Tibial artery (tissue), 4 donors: ENCODE measurements at regions not wholly inside any gene's neighbourhood (a gene's known extent, or its start where the extent isn't known, plus 50 kb on each side); places are given as distances from the start of the nearest gene placed in this dataset.

Experiments
- DNase-seq, 2 donors: peaks; one replicate each; pipeline ENCODE4 v3.0.0-alpha.2; 2019
- H3K27ac ChIP-seq, 2 donors: fragments of 200-600 bp; sonication (generic) in 1 of 2; 1 replicate in 1 of 2; 2 replicates in 1 of 2; pipeline ENCODE4 v1.5.1; 2018 to 2019; ENCODE audit warnings: mild to moderate bottlenecking in 1 of 2
- H3K27me3 ChIP-seq, 2 donors: fragments of 200-600 bp; sonication (generic) in 1 of 2; one replicate each; pipeline versions ENCODE4 v1.5.1 to v1.6.0; 2016 to 2019
- H3K36me3 ChIP-seq, 3 donors: fragments of 200-600 bp; sonication (generic) in 2 of 3; one replicate each; pipeline ENCODE4 v1.5.1; 2016 to 2019; ENCODE audit warnings: mild to moderate bottlenecking in 2 of 3
- H3K4me1 ChIP-seq, 4 donors: fragments of 200-600 bp; sonication (generic) in 2 of 4; 1 replicate in 3 of 4; 2 replicates in 1 of 4; pipeline ENCODE4 v1.5.1; 2016 to 2019
- H3K4me3 ChIP-seq, 2 donors: fragments of 200-600 bp; sonication (generic) in 1 of 2; 1 replicate in 1 of 2; 2 replicates in 1 of 2; pipeline ENCODE4 v1.5.1; 2018 to 2019; ENCODE audit warnings: mild to moderate bottlenecking in 2 of 2
- H3K9me3 ChIP-seq, 3 donors: fragments of 200-600 bp; sonication (generic) in 1 of 3; one replicate each; pipeline ENCODE4 v1.5.1; 2016 to 2019
- CTCF ChIP-seq, 2 experiments: fragments of 200-600 bp in 1 of 2; fragments of 450-650 bp in 1 of 2; IDR thresholded peaks; one replicate each; pipeline ENCODE4 v1.5.1; 2017 to 2019; ENCODE audit warnings: antibody characterized with exemption in 2 of 2, mild to moderate bottlenecking in 1 of 2, moderate library complexity in 1 of 2
- intact Hi-C: fragments of 100-400 bp; cut with DNase I; formaldehyde crosslinking; loops from one replicate; pipeline ENCODE4 v1.15.0; 2023; ENCODE audit warnings: low total_unique reads

- no peaks in the 10 kb centered on the region for H3K36me3 ChIP-seq
- no peaks in the 10 kb centered on the region for H3K9me3 ChIP-seq
- intact Hi-C loops: no loop called here
- H3K4me1 ChIP-seq: peaks cover 0 to 25% (median 14%) of the 10 kb centered on the region in 4 donors
- TF ChIP-seq CTCF (IDR thresholded peaks at IDR 0.05): no peak
- no peak for DNase-seq
- H3K27ac ChIP-seq: no peak overlapping the region
- no peaks in the 10 kb centered on the region for H3K27me3 ChIP-seq
- no peak overlapping the region for H3K4me3 ChIP-seq
Observed at GRCh38 chr5:90109285-90109684, 300.3 kb downstream of the CETN3 start.

DNA sequence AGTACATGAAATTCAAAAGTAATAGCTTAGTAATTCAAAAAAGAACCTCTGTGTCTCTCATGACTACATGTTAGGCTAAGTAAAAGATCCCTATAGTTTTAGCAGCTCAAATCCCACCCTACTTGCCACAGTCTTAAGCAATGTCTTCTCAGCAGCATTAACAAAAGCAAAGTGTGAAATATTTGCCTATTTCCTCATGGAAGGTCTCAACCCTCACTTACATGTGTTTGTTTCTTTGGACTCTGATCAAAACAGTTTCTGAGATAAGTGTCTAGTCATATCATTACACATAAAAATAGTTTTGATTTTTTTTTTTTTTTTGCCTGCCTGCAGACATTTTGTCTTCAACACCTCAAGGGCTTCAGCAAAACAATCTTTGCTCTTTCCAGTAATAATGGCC is 310.5 kb downstream of the CETN3 start:
- no peak for DNase-seq
- H3K27ac ChIP-seq: no peak overlapping the region
- TF ChIP-seq CTCF (IDR thresholded peaks at IDR 0.05): no peak
- H3K4me1 ChIP-seq: peaks cover 0 to 24% (median 3%) of the 10 kb centered on the region in 4 donors
- H3K9me3 ChIP-seq: no peaks in the 10 kb centered on the region
- H3K36me3 ChIP-seq: no peaks in the 10 kb centered on the region
- intact Hi-C loops: no loop called here
- H3K27me3 ChIP-seq: no peaks in the 10 kb centered on the region
- no peak overlapping the region for H3K4me3 ChIP-seq

DNA sequence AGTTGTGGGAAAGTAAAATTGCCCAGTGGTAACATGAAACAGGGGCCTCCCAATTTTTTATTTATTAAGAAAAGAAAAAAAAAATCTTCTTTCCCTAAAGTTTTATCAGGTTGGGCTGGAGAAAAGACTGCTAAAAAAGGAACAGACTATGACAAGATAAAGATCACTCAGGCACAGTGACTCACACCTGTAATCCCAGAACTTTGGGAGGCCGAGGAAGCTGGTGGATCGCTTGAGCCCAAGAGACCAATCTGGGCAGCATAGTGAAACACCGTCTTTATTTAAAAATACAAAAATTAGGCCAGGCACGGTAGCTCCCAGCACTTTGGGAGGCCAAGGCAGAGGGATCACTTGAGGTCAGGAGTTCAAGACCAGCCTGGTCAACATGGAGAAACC is 312.5 kb downstream of the CETN3 start:
- no peak for TF ChIP-seq CTCF (IDR thresholded peaks at IDR 0.05)
- no peak overlapping the region for H3K4me3 ChIP-seq
- no peak overlapping the region for H3K27ac ChIP-seq
- H3K36me3 ChIP-seq: no peaks in the 10 kb centered on the region
- no peaks in the 10 kb centered on the region for H3K27me3 ChIP-seq
- no peak for DNase-seq
- H3K4me1 ChIP-seq: peaks cover 0 to 44% (median 9%) of the 10 kb centered on the region in 4 donors
- intact Hi-C loops: no loop called here
- no peaks in the 10 kb centered on the region for H3K9me3 ChIP-seq

DNA sequence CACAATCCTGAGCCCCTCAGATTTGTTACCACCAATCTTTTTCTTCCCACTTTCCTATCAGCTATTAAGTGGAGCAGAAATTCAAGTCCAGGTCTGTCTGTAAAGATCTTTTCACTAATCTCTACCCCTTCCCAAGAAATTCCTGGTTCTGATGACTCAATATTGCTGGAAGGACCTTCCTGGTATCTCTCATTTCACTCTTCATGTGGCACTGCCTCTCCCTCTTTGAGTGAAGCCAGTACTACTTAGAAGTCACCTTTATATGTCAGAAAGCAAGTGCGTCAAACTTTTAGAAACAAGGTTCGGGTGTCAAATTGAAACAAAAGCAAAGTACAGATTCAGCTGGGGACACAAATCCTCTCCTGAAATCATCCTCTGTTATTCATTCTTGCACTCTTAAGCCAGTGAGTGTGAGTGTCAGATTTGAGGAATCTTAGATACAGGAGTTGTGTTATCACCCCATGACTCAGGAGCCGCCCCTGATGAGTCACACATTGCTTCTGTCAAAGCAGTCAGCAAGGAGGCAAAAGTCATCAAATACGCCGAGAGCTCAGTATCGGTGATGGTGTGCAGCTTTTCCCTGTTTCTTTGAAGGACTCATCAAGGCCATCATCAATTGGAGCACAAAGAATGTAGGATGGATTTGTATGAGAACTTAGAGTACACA is 313.0 kb downstream of the CETN3 start:
- no peak for DNase-seq
- no peaks in the 10 kb centered on the region for H3K27me3 ChIP-seq
- H3K36me3 ChIP-seq: no peaks in the 10 kb centered on the region
- no peak for TF ChIP-seq CTCF (IDR thresholded peaks at IDR 0.05)
- H3K4me3 ChIP-seq: no peak overlapping the region
- intact Hi-C loops: no loop called here
- peaks cover 0 to 44% (median 9%) of the 10 kb centered on the region in 4 donors for H3K4me1 ChIP-seq
- H3K9me3 ChIP-seq: no peaks in the 10 kb centered on the region
- H3K27ac ChIP-seq: no peak overlapping the region

DNA sequence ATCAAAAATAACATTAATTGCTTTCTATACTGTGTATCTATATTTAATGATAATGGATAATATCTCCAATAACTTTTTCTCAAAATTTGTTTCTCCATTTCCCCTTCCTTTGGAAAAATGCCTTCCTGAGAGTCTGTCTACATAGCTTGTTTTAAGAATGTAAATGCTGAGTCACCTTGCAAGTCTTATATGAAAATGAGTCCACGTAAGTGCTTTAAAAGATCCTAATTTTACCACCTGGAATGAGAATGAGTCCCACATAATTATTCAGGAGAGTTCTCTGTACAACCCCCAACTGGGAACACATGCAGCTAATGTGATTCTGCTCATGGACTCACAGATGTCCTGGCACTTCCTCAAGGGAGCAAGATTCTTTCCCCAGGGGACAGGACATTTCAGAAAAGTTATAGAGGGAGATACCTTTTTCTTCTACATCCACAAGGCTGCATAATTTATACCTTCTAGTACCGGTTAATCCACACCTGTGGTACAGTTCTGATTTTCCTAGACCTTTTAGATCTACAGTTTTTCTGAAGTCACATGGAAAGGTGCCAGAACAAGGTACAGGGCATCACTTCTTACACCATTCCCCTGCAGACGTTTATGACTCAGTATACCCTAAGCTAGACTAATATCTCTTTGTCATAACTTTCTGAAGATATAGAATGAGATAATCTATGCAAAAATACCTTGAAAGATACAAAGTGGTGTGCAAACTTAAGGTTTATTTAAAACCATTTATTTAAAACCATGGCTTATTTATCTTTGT is 314.1 kb downstream of the CETN3 start:
- no peak for DNase-seq
- no peak overlapping the region for H3K4me3 ChIP-seq
- peaks cover 0 to 44% (median 9%) of the 10 kb centered on the region in 4 donors for H3K4me1 ChIP-seq
- no peak for TF ChIP-seq CTCF (IDR thresholded peaks at IDR 0.05)
- intact Hi-C loops: no loop called here
- H3K27me3 ChIP-seq: no peaks in the 10 kb centered on the region
- H3K9me3 ChIP-seq: no peaks in the 10 kb centered on the region
- no peaks in the 10 kb centered on the region for H3K36me3 ChIP-seq
- H3K27ac ChIP-seq: no peak overlapping the region
